HG02870 (cell line): ENCODE measurements at regions not wholly inside any gene's neighbourhood (a gene's known extent, or its start where the extent isn't known, plus 50 kb on each side); places are given as distances from the start of the nearest gene placed in this dataset.
A peak's percentile ranks its signal among the peaks of the same experiment; 100 is the strongest.

Experiments used
- ATAC-seq: cut with Tn5 transposase; IDR thresholded peaks from one replicate; pipeline ENCODE4 v1.9.1; 2021; ENCODE audit warnings: mild to moderate bottlenecking, moderate library complexity; ENCODE audit not compliant: unreplicated experiment

DNA sequence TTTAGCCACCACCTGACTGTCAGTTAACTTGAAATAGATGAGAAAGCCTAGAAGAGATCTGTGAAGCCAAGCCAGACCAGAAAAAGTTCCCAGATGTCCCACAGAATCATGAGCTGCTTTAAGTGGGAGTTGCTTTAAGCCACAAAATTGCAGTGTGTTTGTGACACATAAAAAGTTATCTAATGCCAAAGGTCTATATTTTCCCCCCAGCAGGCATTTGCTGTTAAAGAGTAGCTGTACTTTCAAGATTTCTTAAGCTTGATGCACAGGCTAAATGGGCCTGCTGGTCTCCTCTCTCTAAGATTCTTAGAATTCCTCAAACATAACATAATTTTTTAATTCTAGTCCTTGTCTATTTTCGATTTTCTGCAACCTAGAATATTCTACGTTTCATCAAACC, 825.7 kb downstream of the FAM181B start:
- ATAC-seq: no peak

- ATAC-seq: no peak
Measured at GRCh38 chr11:81899156-81899555, 834.5 kb downstream of the FAM181B start.

DNA sequence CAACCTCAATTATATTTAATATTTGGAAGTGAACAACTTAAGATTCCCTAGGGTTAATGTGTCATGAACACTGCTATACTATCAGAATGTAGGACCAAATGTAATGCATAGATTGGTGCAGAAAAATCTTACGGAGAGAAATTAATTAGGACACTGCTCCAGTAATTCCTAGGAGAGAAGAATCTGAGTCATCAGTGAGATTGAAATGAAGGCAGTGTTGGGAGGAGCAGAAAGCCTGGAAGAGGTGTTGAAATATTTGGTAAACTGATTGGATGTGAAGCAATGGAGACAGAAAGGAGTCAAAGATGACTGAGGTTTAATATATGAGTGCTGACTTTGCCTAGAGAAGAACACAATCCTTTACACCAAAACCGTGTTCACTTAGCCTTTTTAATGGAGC, 836.0 kb downstream of the FAM181B start:
- no peak for ATAC-seq

GRCh38 chr11:81895258-81895657, 838.4 kb downstream of the FAM181B start:
- no peak for ATAC-seq

- ATAC-seq: no peak
Measured at GRCh38 chr11:81892770-81893635, 840.7 kb downstream of the FAM181B start.

DNA sequence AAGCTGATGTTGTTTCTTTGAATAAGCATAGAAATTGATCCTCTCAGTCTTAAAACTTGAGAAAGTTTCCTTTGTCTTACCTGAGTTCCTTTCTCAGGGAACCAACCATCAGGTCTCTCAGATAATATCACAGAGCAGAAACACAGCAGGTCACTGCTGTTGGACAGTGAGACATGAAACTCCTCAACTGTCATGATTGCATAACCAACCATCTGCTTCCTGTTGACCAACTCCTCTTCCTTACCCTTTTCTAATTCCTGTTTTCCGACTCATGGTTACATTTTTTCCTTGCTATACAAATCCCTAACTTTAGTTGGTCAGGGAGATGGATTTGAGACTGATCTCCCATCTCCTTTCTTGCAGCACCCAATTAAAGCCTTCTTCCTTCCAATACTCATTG, 845.3 kb downstream of the FAM181B start:
- ATAC-seq: no peak

GRCh38 chr11:81887671-81888070, 846.0 kb downstream of the FAM181B start:
- ATAC-seq: no peak

DNA sequence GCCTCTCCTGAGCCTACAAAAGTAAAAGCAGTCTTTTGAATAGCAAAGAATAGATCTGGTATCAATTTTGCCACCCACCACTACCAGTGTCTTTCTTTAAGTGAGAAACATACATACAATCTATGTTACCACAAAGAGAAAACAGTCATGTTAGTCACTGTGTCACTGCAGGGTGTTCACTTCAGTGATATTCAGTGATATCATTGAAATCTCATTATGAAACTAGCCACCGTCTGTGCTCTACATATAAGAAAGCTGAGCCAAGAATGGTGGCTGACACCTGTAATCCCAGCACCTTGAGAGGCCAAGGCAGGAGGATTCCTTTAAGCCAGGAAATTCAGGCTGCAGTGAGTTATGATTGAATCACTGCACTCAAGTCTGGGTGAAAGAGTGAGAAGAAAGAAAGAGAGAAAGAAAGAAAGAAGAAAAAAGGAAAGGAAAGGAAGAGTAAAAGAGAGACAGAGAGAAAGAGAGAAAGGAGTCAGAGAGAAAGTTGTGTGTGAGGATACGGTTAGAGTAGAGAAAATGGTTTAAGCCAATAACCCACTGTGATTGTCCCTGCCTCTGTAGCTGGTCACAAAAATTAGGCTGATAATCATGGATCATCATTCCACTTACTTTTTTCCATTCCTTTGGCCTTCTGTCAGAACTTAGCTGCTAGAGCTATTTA, 847.1 kb downstream of the FAM181B start:
- no peak for ATAC-seq

DNA sequence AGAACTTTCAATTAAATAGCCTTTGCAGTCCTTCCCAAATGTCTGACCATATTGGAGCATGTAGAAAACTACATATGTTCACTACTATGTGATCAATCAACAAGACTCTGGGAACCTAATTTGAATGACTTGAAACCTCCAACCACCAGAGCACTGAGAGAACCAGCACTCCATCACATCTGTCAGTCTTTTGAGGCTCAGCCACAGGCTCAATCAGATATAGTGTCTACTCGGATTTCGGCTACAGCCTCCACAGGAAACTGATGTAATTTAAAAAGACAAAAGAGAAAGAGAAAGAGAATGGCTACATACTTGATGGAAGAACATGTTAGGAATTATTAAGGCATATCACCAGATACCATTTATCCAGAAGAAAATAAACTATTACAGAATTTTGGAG, 859.0 kb downstream of the FAM181B start:
- ATAC-seq: peak; percentile 28

GRCh38 chr11:81870815-81871214, 862.8 kb downstream of the FAM181B start:
- ATAC-seq: no peak

- ATAC-seq: peak; percentile 50
Measured at GRCh38 chr11:81870066-81870412, 863.6 kb downstream of the FAM181B start.

DNA sequence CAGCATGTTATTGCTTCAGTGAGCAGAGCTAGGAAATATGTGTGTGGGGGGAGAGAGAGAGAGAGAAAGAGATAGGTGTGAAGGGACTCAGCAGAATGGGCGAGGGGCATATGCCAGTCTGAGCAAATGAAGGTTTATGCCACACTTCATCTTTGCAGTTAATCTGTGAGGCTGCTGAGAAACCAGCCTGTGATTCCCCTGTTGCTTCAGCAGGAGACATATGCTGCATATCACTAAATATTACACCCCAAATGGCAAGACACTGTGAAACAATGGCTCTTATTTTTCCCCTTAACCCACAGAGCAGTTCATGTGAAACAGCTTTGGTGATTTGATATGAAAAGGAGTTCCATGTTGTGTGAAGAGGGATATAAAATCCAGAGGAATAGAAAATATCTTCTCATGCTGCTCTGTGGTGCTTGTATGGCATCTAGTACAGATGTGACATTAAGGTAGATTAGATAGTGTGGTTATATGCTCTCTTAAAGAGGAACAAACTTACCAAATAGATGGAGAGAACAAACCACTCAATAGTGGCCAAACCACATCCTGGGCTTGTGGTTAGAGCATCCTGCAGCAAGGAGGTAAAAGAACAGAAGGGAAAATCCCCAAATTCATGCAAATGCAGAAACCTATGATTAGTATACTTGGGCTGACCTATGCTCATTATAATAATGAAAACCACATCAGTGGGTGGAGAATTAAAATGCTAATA, 864.2 kb downstream of the FAM181B start:
- peak; percentile 89 for ATAC-seq

- no peak for ATAC-seq
Measured at GRCh38 chr11:81866896-81867295, 866.8 kb downstream of the FAM181B start.

DNA sequence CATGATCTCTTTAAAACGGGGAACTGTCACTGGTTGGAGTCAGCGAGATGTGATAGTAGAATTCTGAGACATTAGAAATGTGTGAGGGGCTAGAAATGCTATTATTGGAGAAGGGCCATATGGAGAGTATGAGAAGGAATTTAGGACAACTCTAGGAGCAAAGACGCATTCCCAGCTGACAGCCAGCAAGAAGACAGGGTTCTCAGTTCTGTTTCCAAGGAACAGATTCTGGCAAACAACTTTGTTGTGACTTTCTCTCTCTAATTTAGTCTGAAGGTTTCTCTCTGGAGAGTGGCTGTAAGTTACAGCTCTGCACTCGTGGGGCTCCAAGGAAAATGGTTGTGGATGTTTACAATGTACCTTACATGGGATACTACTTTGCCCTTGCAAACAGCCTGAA, 876.3 kb downstream of the FAM181B start:
- ATAC-seq: no peak

- no peak for ATAC-seq
Measured at GRCh38 chr11:81853791-81854190, 879.9 kb downstream of the FAM181B start.

GRCh38 chr11:81852896-81853295, 880.8 kb downstream of the FAM181B start:
- ATAC-seq: no peak

- ATAC-seq: no peak
Measured at GRCh38 chr11:81840380-81840779, 893.3 kb downstream of the FAM181B start.

DNA sequence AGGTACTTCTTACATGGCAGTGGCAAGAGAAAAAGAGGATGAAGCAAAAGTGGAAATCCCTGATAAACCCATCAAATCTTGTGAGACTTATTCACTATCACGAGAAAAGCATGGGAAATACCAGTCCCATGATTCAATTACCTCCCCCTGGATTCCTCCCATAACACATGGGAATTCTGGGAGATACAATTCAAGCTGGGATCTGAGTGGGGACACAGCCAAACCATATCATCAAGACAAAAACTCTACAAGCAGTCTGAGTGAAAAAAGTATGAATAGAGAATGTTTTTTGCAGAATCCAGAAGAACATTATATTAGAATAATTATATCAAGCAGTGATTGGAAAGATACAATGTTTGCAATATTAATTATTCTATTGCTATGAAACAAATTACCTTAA, 893.7 kb downstream of the FAM181B start:
- no peak for ATAC-seq

GRCh38 chr11:81839016-81839415, 894.6 kb downstream of the FAM181B start:
- ATAC-seq: no peak

DNA sequence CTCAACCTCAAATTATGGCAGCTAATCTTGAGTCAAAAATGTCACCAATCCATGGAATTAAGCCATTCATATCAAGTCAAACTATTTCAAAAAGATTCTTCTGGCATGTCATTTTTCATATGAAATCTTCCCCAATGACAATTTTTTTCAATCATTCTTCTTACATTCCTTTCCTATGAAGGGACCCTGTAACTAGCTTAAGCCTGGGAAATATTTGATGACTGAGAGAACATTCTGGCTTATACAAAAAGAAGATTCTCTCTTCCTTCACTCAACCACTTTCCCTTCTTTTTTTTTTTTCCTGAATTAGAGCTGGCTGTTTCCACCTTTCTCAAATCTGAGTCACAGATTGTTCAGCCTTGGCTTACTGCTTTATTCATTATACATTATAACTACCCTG, 903.7 kb downstream of the FAM181B start:
- ATAC-seq: no peak

DNA sequence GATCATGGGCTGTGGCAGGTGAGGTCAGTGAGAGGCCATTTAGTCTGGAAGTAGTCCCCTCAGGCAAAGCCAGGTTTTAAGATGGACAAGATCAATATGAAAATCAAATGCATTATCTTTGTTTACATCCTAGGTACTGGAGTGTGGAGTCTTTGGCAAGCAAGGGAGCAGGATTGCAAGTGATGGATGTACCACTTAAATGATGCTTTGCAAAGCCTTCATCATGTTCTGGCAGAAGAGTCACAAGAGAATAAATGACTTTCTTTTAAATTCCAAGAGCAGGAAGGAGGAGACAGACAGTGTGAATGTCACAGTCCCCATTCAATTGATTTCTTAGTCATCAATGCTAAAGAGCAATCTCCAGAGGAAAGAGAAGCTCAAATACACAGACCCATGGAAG, 908.3 kb downstream of the FAM181B start:
- ATAC-seq: no peak

GRCh38 chr11:81819462-81819861, 914.2 kb downstream of the FAM181B start:
- ATAC-seq: no peak
